HEK293T (cell line): ENCODE measurements at regions not wholly inside any gene's neighbourhood (a gene's known extent, or its start where the extent isn't known, plus 50 kb on each side); places are given as distances from the start of the nearest gene placed in this dataset.

Source experiments
- ELF4 ChIP-seq: fragments of 450-650 bp; IDR thresholded peaks from 2 replicates; pipeline ENCODE4 v1.6.1; 2017; ENCODE audit warnings: antibody characterized with exemption
- FOXM1 ChIP-seq: fragments of 450-650 bp; IDR thresholded peaks from 2 replicates; pipeline ENCODE4 v1.6.1; 2017; ENCODE audit warnings: mild to moderate bottlenecking, borderline replicate concordance
- SP1 ChIP-seq: fragments of 450-650 bp; IDR thresholded peaks from 2 replicates; pipeline ENCODE4 v1.6.1; 2017
- SUZ12 ChIP-seq: fragments of 450-650 bp; IDR thresholded peaks from 2 replicates; pipeline ENCODE4 v1.6.1; 2016; ENCODE audit warnings: mild to moderate bottlenecking
- TARDBP ChIP-seq: fragments of 450-650 bp; IDR thresholded peaks from 2 replicates; pipeline ENCODE4 v1.6.1; 2016

DNA sequence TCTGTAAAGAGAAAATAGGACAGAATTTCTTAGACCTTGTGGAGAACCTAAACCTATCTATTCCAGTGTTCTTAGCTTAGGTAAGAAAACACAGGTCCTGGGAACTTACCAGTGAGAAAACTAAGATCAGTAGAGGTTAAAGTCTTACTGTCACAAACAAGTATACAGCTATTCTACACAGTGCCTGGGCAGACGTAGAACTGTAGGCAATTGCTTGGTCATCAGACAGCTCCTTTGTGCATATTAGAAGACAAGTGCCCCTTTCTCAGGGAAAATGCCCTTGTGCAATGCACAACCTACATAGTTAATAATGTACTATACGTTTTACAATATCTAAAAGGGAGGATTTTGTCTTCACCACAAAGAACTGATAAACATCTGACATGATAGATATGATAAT, 86.6 kb upstream of the JADE1 start:
- TF ChIP-seq FOXM1 (no peak), SUZ12 (no peak), SP1 (no peak), TARDBP (no peak), ELF4 (no peak)
